Endothelial cell of umbilical vein (primary cell): ENCODE measurements at regions not wholly inside any gene's neighbourhood (a gene's known extent, or its start where the extent isn't known, plus 50 kb on each side); places are given as distances from the start of the nearest gene placed in this dataset.

Source experiments
- EZH2 ChIP-seq: IDR thresholded peaks from 2 replicates; pipeline ENCODE4 v1.6.1; 2012; ENCODE audit warnings: borderline replicate concordance, low read depth, mild to moderate bottlenecking, moderate library complexity, low read length, inconsistent platforms; ENCODE audit not compliant: severe bottlenecking
- GATA2 ChIP-seq: IDR thresholded peaks from 2 replicates; pipeline ENCODE4 v1.7.0; 2011; ENCODE audit warnings: low read depth, mild to moderate bottlenecking, moderate library complexity, mixed read lengths, low read length; ENCODE audit not compliant: insufficient read length, insufficient read depth
- JUN ChIP-seq: IDR thresholded peaks from 2 replicates; pipeline ENCODE4 v1.6.1; 2011; ENCODE audit warnings: borderline replicate concordance, low read depth; ENCODE audit not compliant: insufficient read length, insufficient read depth
- MYC ChIP-seq: IDR thresholded peaks from one replicate; pipeline ENCODE4 v1.6.1; 2011; ENCODE audit warnings: mild to moderate bottlenecking, low read depth, low read length
- POLR2A ChIP-seq: IDR thresholded peaks from 2 replicates; pipeline ENCODE4 v1.6.1; 2012; ENCODE audit warnings: low read depth, mild to moderate bottlenecking, control low read depth, low read length
- POLR2AphosphoS5 ChIP-seq: IDR thresholded peaks from 2 replicates; pipeline ENCODE4 v1.6.1; 2012; ENCODE audit warnings: low read depth, mild to moderate bottlenecking, control low read depth, low read length, moderate library complexity; ENCODE audit not compliant: insufficient read depth
- TF ChIP-seq, protein P1 (sequence below), 2 donors: IDR thresholded peaks; 1 replicate in 1 of 2; 2 replicates in 1 of 2; pipeline ENCODE4 v1.5.1; 2011; ENCODE audit warnings: low read length in 2 of 2, mild to moderate bottlenecking in 2 of 2, moderate library complexity in 2 of 2, control low read depth in 1 of 2, inconsistent platforms in 1 of 2, low read depth in 1 of 2; ENCODE audit not compliant: insufficient read depth in 1 of 2; ENCODE audit errors: extremely low read depth in 1 of 2

DNA sequence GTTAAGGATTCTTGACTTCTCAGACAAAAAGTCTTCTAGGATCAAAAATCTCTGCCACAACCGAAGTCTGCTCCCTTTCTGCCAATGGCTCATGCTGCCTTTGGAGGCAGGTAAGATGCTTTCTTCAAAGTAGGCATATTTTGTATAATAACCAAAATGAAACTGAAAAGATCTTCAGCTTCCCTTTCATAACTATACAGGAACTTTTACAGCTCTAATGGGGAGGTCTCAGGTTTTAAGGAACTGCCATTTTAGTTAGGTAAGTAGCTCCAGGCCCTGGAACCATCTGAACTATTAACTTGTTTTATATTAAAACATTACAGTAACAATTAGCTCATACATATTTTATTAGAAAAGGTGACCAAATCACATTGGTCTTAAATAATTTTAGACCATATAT, 110.9 kb upstream of the FREM1 start:
- TF ChIP-seq, protein P1, sequence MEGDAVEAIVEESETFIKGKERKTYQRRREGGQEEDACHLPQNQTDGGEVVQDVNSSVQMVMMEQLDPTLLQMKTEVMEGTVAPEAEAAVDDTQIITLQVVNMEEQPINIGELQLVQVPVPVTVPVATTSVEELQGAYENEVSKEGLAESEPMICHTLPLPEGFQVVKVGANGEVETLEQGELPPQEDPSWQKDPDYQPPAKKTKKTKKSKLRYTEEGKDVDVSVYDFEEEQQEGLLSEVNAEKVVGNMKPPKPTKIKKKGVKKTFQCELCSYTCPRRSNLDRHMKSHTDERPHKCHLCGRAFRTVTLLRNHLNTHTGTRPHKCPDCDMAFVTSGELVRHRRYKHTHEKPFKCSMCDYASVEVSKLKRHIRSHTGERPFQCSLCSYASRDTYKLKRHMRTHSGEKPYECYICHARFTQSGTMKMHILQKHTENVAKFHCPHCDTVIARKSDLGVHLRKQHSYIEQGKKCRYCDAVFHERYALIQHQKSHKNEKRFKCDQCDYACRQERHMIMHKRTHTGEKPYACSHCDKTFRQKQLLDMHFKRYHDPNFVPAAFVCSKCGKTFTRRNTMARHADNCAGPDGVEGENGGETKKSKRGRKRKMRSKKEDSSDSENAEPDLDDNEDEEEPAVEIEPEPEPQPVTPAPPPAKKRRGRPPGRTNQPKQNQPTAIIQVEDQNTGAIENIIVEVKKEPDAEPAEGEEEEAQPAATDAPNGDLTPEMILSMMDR (IDR thresholded peaks at IDR 0.05; ENCODE audit: extremely low read depth in 1 of 2, insufficient read depth in 1 of 2, low read depth in 1 of 2, low read length in 2 of 2): no peak
- TF ChIP-seq POLR2AphosphoS5: no peak
- TF ChIP-seq GATA2: no peak
- TF ChIP-seq POLR2A: no peak
- no peak for TF ChIP-seq JUN
- no peak for TF ChIP-seq EZH2
- no peak for TF ChIP-seq MYC
